ENCODE measurements at regions not wholly inside any gene's neighbourhood (a gene's known extent, or its start where the extent isn't known, plus 50 kb on each side); places are given as distances from the start of the nearest gene placed in this dataset.
"Not testable (repeated sequence)": the region's sequence is repeated elsewhere in the genome, so short reads cannot be mapped to it uniquely, and the experiment has no call there.

DNA sequence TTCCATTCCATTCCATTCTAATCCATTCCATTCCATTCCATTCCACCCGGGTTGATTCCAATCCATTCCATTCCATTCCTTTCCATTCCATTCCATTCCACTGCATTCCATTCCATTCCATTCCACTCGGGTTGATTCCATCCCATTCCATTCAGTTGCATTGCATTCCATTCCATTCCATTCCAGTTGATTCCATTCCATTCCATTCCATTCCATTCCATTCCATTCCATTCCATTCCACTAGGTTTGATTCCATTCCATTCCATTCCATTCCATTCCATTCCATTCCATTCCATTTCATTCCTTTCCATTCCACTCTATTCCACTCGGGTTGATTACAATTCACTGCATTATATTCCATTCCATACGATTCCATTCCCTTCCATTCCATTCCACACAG, 1136.9 kb downstream of the RPIA start:
- TF ChIP-seq POLR2AphosphoS5 (IDR thresholded peaks at IDR 0.05) = not testable (repeated sequence)
- TF ChIP-seq, protein P1, sequence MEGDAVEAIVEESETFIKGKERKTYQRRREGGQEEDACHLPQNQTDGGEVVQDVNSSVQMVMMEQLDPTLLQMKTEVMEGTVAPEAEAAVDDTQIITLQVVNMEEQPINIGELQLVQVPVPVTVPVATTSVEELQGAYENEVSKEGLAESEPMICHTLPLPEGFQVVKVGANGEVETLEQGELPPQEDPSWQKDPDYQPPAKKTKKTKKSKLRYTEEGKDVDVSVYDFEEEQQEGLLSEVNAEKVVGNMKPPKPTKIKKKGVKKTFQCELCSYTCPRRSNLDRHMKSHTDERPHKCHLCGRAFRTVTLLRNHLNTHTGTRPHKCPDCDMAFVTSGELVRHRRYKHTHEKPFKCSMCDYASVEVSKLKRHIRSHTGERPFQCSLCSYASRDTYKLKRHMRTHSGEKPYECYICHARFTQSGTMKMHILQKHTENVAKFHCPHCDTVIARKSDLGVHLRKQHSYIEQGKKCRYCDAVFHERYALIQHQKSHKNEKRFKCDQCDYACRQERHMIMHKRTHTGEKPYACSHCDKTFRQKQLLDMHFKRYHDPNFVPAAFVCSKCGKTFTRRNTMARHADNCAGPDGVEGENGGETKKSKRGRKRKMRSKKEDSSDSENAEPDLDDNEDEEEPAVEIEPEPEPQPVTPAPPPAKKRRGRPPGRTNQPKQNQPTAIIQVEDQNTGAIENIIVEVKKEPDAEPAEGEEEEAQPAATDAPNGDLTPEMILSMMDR (IDR thresholded peaks at IDR 0.05) = not testable (repeated sequence)

Data from suprapubic skin (tissue), 3 donors.